DOHH2 (cell line): ENCODE measurements at regions not wholly inside any gene's neighbourhood (a gene's known extent, or its start where the extent isn't known, plus 50 kb on each side); places are given as distances from the start of the nearest gene placed in this dataset.

Experiments used
- H3F3A ChIP-seq: fragments of 200-600 bp; sonication (generic), shearing (Covaris generic); 2 replicates; pipeline ENCODE4 v1.6.0; 2016; ENCODE audit warnings: antibody characterized with exemption, mild to moderate bottlenecking; ENCODE audit not compliant: control insufficient read depth, insufficient read depth
- H3K27ac ChIP-seq: fragments of 200-600 bp; sonication (generic); 2 replicates; pipeline ENCODE4 v1.5.1; 2014; ENCODE audit warnings: low read depth, mild to moderate bottlenecking, low read length, moderate library complexity
- H3K27me3 ChIP-seq: fragments of 200-600 bp; sonication (generic); 2 replicates; pipeline ENCODE4 v1.6.1; 2014; ENCODE audit warnings: mild to moderate bottlenecking, low read length, mixed read lengths; ENCODE audit not compliant: control insufficient read depth
- H3K36me3 ChIP-seq: fragments of 200-600 bp; sonication (generic); 2 replicates; pipeline ENCODE4 v1.6.1; 2014; ENCODE audit warnings: mild to moderate bottlenecking, low read length, moderate library complexity, mixed read lengths; ENCODE audit not compliant: control insufficient read depth
- H3K4me1 ChIP-seq: fragments of 200-600 bp; sonication (generic); 2 replicates; pipeline ENCODE4 v1.6.1; 2014; ENCODE audit warnings: mild to moderate bottlenecking, low read length, mixed read lengths; ENCODE audit not compliant: control insufficient read depth
- H3K4me2 ChIP-seq: fragments of 200-600 bp; sonication (generic); 2 replicates; pipeline ENCODE4 v1.6.0; 2014; ENCODE audit warnings: mild to moderate bottlenecking, low read length, moderate library complexity
- H3K4me3 ChIP-seq: fragments of 200-600 bp; sonication (generic); 2 replicates; pipeline ENCODE4 v1.5.1; 2014; ENCODE audit warnings: mild to moderate bottlenecking, low read length, mixed read lengths
- H3K79me2 ChIP-seq: fragments of 200-600 bp; sonication (generic); 2 replicates; pipeline ENCODE4 v1.6.1; 2014; ENCODE audit warnings: mild to moderate bottlenecking, low read length, mixed read lengths; ENCODE audit not compliant: control insufficient read depth
- H3K9me2 ChIP-seq: fragments of 200-600 bp; sonication (generic); replicated peaks from 2 replicates; pipeline ENCODE4 v1.6.1; 2014; ENCODE audit warnings: mild to moderate bottlenecking, low read length, mixed read lengths; ENCODE audit not compliant: control insufficient read depth
- H3K9me3 ChIP-seq: fragments of 200-600 bp; sonication (generic); 2 replicates; pipeline ENCODE4 v1.6.1; 2014; ENCODE audit warnings: antibody characterized with exemption, low read length, mixed read lengths; ENCODE audit not compliant: control insufficient read depth, insufficient read depth
- H4K20me1 ChIP-seq: fragments of 200-600 bp; sonication (generic); 2 replicates; pipeline ENCODE4 v1.6.0; 2014; ENCODE audit warnings: low read depth, mild to moderate bottlenecking, antibody characterized with exemption, low read length, moderate library complexity; ENCODE audit not compliant: control insufficient read depth, insufficient read depth
- CTCF ChIP-seq: fragments of 200-600 bp; sonication (generic); IDR thresholded peaks from one replicate; pipeline ENCODE4 v1.5.1; 2014; ENCODE audit warnings: antibody characterized with exemption, mild to moderate bottlenecking, low read depth, low read length; ENCODE audit not compliant: poor library complexity, severe bottlenecking
- EZH2phosphoT487 ChIP-seq: fragments of 200-600 bp; sonication (generic); IDR thresholded peaks from 2 replicates; pipeline ENCODE4 v1.6.1; 2017; ENCODE audit warnings: borderline replicate concordance, mild to moderate bottlenecking, antibody characterized with exemption, low read length, moderate library complexity, mixed read lengths

GRCh38 chr1:79679916-79680315 is 673.4 kb upstream of the ADGRL4 start:
- no peaks in the 10 kb centered on the region for H3K79me2 ChIP-seq
- H3K4me1 ChIP-seq = no peaks in the 10 kb centered on the region
- H3K9me3 ChIP-seq = peaks cover 5% of the 10 kb centered on the region; the same call in 1 of the 2 replicates
- H3F3A ChIP-seq = no peaks in the 10 kb centered on the region
- H4K20me1 ChIP-seq = no peaks in the 10 kb centered on the region
- no peak overlapping the region for H3K4me3 ChIP-seq
- H3K36me3 ChIP-seq = no peaks in the 10 kb centered on the region
- no peak overlapping the region for H3K27ac ChIP-seq
- H3K9me2 ChIP-seq = no peaks in the 10 kb centered on the region
- TF ChIP-seq EZH2phosphoT487 (no peak), CTCF (no peak)
- no peak overlapping the region for H3K4me2 ChIP-seq
- no peaks in the 10 kb centered on the region for H3K27me3 ChIP-seq

- Histone ChIP-seq H3K9me2 (no peaks in the 10 kb centered on the region), H3K79me2 (no peaks in the 10 kb centered on the region), H3K4me2 (no peak overlapping the region), H3K9me3 (no peaks in the 10 kb centered on the region), H3K27ac (no peak overlapping the region), H3K4me1 (peaks cover 11% of the 10 kb centered on the region), H3K36me3 (no peaks in the 10 kb centered on the region), H3K27me3 (no peaks in the 10 kb centered on the region), H4K20me1 (no peaks in the 10 kb centered on the region), H3F3A (no peaks in the 10 kb centered on the region), H3K4me3 (no peak overlapping the region)
- TF ChIP-seq CTCF (no peak), EZH2phosphoT487 (no peak)
These were observed 661.5 kb upstream of the ADGRL4 start for GRCh38 chr1:79667848-79668696.

- Histone ChIP-seq H3K4me1 (peaks cover 11% of the 10 kb centered on the region), H3K27me3 (no peaks in the 10 kb centered on the region), H3K4me3 (no peak overlapping the region), H4K20me1 (no peaks in the 10 kb centered on the region), H3K9me2 (no peaks in the 10 kb centered on the region), H3K4me2 (no peak overlapping the region), H3F3A (no peaks in the 10 kb centered on the region), H3K9me3 (no peaks in the 10 kb centered on the region), H3K36me3 (no peaks in the 10 kb centered on the region), H3K79me2 (no peaks in the 10 kb centered on the region), H3K27ac (no peak overlapping the region)
- no peak for TF ChIP-seq CTCF
- TF ChIP-seq EZH2phosphoT487 = no peak
These were observed 660.6 kb upstream of the ADGRL4 start for GRCh38 chr1:79667166-79667565.
